DOHH2 (cell line): ENCODE measurements at regions not wholly inside any gene's neighbourhood (a gene's known extent, or its start where the extent isn't known, plus 50 kb on each side); places are given as distances from the start of the nearest gene placed in this dataset.

ENCODE experiments used
- H3F3A ChIP-seq: fragments of 200-600 bp; sonication (generic), shearing (Covaris generic); 2 replicates; pipeline ENCODE4 v1.6.0; 2016; ENCODE audit warnings: antibody characterized with exemption, mild to moderate bottlenecking; ENCODE audit not compliant: control insufficient read depth, insufficient read depth
- H3K27ac ChIP-seq: fragments of 200-600 bp; sonication (generic); 2 replicates; pipeline ENCODE4 v1.5.1; 2014; ENCODE audit warnings: low read depth, mild to moderate bottlenecking, low read length, moderate library complexity
- H3K27me3 ChIP-seq: fragments of 200-600 bp; sonication (generic); 2 replicates; pipeline ENCODE4 v1.6.1; 2014; ENCODE audit warnings: mild to moderate bottlenecking, low read length, mixed read lengths; ENCODE audit not compliant: control insufficient read depth
- H3K36me3 ChIP-seq: fragments of 200-600 bp; sonication (generic); 2 replicates; pipeline ENCODE4 v1.6.1; 2014; ENCODE audit warnings: mild to moderate bottlenecking, low read length, moderate library complexity, mixed read lengths; ENCODE audit not compliant: control insufficient read depth
- H3K4me1 ChIP-seq: fragments of 200-600 bp; sonication (generic); 2 replicates; pipeline ENCODE4 v1.6.1; 2014; ENCODE audit warnings: mild to moderate bottlenecking, low read length, mixed read lengths; ENCODE audit not compliant: control insufficient read depth
- H3K4me2 ChIP-seq: fragments of 200-600 bp; sonication (generic); 2 replicates; pipeline ENCODE4 v1.6.0; 2014; ENCODE audit warnings: mild to moderate bottlenecking, low read length, moderate library complexity
- H3K4me3 ChIP-seq: fragments of 200-600 bp; sonication (generic); 2 replicates; pipeline ENCODE4 v1.5.1; 2014; ENCODE audit warnings: mild to moderate bottlenecking, low read length, mixed read lengths
- H3K79me2 ChIP-seq: fragments of 200-600 bp; sonication (generic); 2 replicates; pipeline ENCODE4 v1.6.1; 2014; ENCODE audit warnings: mild to moderate bottlenecking, low read length, mixed read lengths; ENCODE audit not compliant: control insufficient read depth
- H3K9me2 ChIP-seq: fragments of 200-600 bp; sonication (generic); replicated peaks from 2 replicates; pipeline ENCODE4 v1.6.1; 2014; ENCODE audit warnings: mild to moderate bottlenecking, low read length, mixed read lengths; ENCODE audit not compliant: control insufficient read depth
- H3K9me3 ChIP-seq: fragments of 200-600 bp; sonication (generic); 2 replicates; pipeline ENCODE4 v1.6.1; 2014; ENCODE audit warnings: antibody characterized with exemption, low read length, mixed read lengths; ENCODE audit not compliant: control insufficient read depth, insufficient read depth
- H4K20me1 ChIP-seq: fragments of 200-600 bp; sonication (generic); 2 replicates; pipeline ENCODE4 v1.6.0; 2014; ENCODE audit warnings: low read depth, mild to moderate bottlenecking, antibody characterized with exemption, low read length, moderate library complexity; ENCODE audit not compliant: control insufficient read depth, insufficient read depth
- EZH2phosphoT487 ChIP-seq: fragments of 200-600 bp; sonication (generic); IDR thresholded peaks from 2 replicates; pipeline ENCODE4 v1.6.1; 2017; ENCODE audit warnings: borderline replicate concordance, mild to moderate bottlenecking, antibody characterized with exemption, low read length, moderate library complexity, mixed read lengths
- TF ChIP-seq, protein P1 (sequence below): fragments of 200-600 bp; sonication (generic); IDR thresholded peaks from one replicate; pipeline ENCODE4 v1.5.1; 2014; ENCODE audit warnings: antibody characterized with exemption, mild to moderate bottlenecking, low read depth, low read length; ENCODE audit not compliant: poor library complexity, severe bottlenecking

DNA sequence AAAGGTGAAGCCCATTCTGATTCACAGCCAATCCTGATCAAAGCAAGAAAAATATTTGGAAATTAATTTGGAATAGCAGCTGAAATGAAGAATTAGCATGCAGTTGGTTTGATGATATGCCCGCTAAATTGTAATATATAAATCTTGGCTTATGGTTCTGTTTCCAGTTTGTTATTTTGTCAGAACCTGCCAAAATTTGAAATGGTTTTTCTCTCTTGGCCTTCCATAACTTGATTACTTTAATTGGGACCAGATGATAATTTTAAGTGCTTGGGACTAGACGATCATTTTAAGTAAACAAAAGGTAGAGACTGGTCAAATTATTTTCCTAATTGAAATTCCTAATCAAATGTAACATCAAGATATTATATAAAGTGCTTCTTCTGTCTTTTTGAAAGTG is 842.4 kb downstream of the TBL1XR1 start:
- Histone ChIP-seq H3K9me2 (no peaks in the 10 kb centered on the region), H4K20me1 (no peaks in the 10 kb centered on the region), H3K27ac (no peak overlapping the region), H3K4me1 (no peaks in the 10 kb centered on the region), H3K36me3 (no peaks in the 10 kb centered on the region), H3K27me3 (no peaks in the 10 kb centered on the region), H3K9me3 (no peaks in the 10 kb centered on the region), H3K4me3 (no peak overlapping the region), H3K79me2 (no peaks in the 10 kb centered on the region), H3K4me2 (no peak overlapping the region), H3F3A (no peaks in the 10 kb centered on the region)
- TF ChIP-seq, protein P1, sequence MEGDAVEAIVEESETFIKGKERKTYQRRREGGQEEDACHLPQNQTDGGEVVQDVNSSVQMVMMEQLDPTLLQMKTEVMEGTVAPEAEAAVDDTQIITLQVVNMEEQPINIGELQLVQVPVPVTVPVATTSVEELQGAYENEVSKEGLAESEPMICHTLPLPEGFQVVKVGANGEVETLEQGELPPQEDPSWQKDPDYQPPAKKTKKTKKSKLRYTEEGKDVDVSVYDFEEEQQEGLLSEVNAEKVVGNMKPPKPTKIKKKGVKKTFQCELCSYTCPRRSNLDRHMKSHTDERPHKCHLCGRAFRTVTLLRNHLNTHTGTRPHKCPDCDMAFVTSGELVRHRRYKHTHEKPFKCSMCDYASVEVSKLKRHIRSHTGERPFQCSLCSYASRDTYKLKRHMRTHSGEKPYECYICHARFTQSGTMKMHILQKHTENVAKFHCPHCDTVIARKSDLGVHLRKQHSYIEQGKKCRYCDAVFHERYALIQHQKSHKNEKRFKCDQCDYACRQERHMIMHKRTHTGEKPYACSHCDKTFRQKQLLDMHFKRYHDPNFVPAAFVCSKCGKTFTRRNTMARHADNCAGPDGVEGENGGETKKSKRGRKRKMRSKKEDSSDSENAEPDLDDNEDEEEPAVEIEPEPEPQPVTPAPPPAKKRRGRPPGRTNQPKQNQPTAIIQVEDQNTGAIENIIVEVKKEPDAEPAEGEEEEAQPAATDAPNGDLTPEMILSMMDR: no peak
- no peak for TF ChIP-seq EZH2phosphoT487

DNA sequence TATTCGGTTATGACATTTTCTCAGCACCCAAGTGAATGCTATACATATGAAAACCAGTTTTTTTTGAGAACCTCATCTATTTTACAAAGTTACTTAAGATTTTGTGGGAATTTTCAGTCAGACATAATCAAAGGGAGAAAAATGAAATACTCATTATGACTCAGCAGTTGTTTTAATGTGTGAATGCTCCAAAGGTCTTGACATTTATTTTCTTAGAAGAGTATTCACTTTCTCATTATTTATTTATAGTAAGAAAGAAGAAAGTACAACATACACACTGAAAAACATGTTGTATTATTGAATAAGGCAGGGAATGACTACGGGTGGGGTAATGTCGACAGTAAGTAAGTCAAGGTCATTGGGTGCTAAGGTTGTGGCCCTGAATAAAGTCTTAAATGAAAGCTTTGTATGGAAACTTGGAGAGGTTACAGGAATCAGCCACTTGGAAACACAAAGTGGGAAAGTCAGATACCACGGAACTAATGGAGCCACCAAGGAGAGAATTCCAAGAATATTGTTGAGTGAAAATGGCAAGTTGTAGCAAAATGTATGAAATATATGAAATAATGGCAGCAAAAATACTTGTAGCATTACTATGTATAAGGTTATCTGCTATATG is 844.5 kb downstream of the TBL1XR1 start:
- Histone ChIP-seq H3K36me3 (no peaks in the 10 kb centered on the region), H3K4me3 (no peak overlapping the region), H3K79me2 (no peaks in the 10 kb centered on the region), H3F3A (no peaks in the 10 kb centered on the region), H3K27me3 (no peaks in the 10 kb centered on the region), H3K4me1 (no peaks in the 10 kb centered on the region), H3K27ac (no peak overlapping the region), H3K9me3 (no peaks in the 10 kb centered on the region), H3K4me2 (no peak overlapping the region), H3K9me2 (no peaks in the 10 kb centered on the region), H4K20me1 (no peaks in the 10 kb centered on the region)
- TF ChIP-seq EZH2phosphoT487: no peak
- TF ChIP-seq, protein P1: no peak

DNA sequence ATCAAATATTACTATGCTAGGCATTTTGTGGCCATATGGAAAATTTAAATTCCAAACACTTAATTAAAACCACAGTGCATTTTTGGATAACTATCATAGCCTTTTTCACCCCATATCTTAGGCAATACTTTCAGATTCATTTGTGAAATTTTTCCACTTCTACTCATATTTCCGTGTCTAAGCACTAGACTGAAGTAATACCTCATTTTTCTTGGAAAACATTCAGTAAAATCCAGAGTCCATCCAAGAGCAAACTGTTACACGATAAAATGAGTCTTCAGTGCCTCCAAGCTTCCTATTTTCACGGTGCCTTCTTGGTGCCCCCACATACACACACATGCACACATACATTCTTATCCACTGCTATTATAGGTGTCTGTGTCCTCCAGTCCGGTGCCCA is 845.9 kb downstream of the TBL1XR1 start:
- H3K9me3 ChIP-seq: no peaks in the 10 kb centered on the region

More for the DNA sequence above, 845.9 kb downstream of the TBL1XR1 start:
- Histone ChIP-seq H3K79me2 (no peaks in the 10 kb centered on the region), H3K27me3 (no peaks in the 10 kb centered on the region), H3K27ac (no peak overlapping the region), H3K9me2 (no peaks in the 10 kb centered on the region), H3K4me3 (no peak overlapping the region), H3K4me2 (no peak overlapping the region), H3F3A (no peaks in the 10 kb centered on the region), H3K36me3 (no peaks in the 10 kb centered on the region), H4K20me1 (no peaks in the 10 kb centered on the region), H3K4me1 (no peaks in the 10 kb centered on the region)
- TF ChIP-seq, protein P1: no peak
- no peak for TF ChIP-seq EZH2phosphoT487
